H1 (cell line): ENCODE measurements at regions not wholly inside any gene's neighbourhood (a gene's known extent, or its start where the extent isn't known, plus 50 kb on each side); places are given as distances from the start of the nearest gene placed in this dataset.

Experiments
- CTCF ChIA-PET: fragments of 300-600 bp; sonication (Branson Sonifier 250); formaldehyde crosslinking; loops from one replicate; lab custom pipeline; 2021; ENCODE audit not compliant: partially characterized antibody; lab: Charles Lee
- POLR2A ChIA-PET: fragments of 300-600 bp; sonication (Branson Sonifier 250); formaldehyde crosslinking; loops from one replicate; lab custom pipeline; 2021; ENCODE audit warnings: inconsistent platforms; ENCODE audit not compliant: partially characterized antibody; lab: Charles Lee
- DNase-seq, 2 experiments: peaks; one replicate each; pipeline versions ENCODE4 v3.0.0 to v3.0.0-alpha.2; 2010 to 2022; ENCODE audit warnings: low spot score in 2 of 2, low read depth in 1 of 2, mixed read lengths in 1 of 2
- FAIRE-seq: peaks from 2 replicates; lab custom pipeline; 2011; peaks lifted over from hg19 to GRCh38; lab: Jason Lieb, UNC
- H2AFZ ChIP-seq: 2 replicates; pipeline ENCODE4 v1.8.1; 2012; ENCODE audit warnings: low read length, inconsistent platforms
- H2AK5ac ChIP-seq: 2 replicates; pipeline ENCODE4 v1.6.1; 2013; ENCODE audit warnings: low read depth, low read length
- H2BK120ac ChIP-seq: replicated peaks from 2 replicates; pipeline ENCODE3; 2013; ENCODE audit warnings: low read depth, low read length, inconsistent platforms
- H2BK12ac ChIP-seq: 2 replicates; pipeline ENCODE4 v1.6.1; 2013; ENCODE audit warnings: low read depth, low read length
- H2BK15ac ChIP-seq: 2 replicates; pipeline ENCODE4 v1.6.1; 2013; ENCODE audit warnings: low read length
- H2BK20ac ChIP-seq: 2 replicates; pipeline ENCODE4 v1.6.1; 2013; ENCODE audit warnings: low read length
- H2BK5ac ChIP-seq: 2 replicates; pipeline ENCODE4 v1.6.1; 2013; ENCODE audit warnings: low read depth, low read length
- H3K14ac ChIP-seq: 2 replicates; pipeline ENCODE4 v1.6.1; 2013; ENCODE audit warnings: inconsistent platforms; ENCODE audit not compliant: insufficient read length
- H3K18ac ChIP-seq: 2 replicates; pipeline ENCODE4 v1.6.1; 2013; ENCODE audit warnings: low read length; ENCODE audit errors: extremely low read depth
- H3K23ac ChIP-seq: 2 replicates; pipeline ENCODE4 v1.6.1; 2013; ENCODE audit warnings: inconsistent platforms; ENCODE audit not compliant: insufficient read length
- H3K23me2 ChIP-seq: 2 replicates; pipeline ENCODE4 v1.6.1; 2013; ENCODE audit warnings: low read depth, low read length
- H3K27ac ChIP-seq: 2 replicates; pipeline ENCODE4 v1.6.1; 2011; ENCODE audit warnings: low read depth, low read length, inconsistent platforms
- H3K27me3 ChIP-seq, 4 experiments: replicated peaks in 1 of 4; 1 replicate in 1 of 4; 2 replicates in 3 of 4; pipeline versions ENCODE4 v1.6.1 to v1.8.1; 2011 to 2013; ENCODE audit warnings: low read length in 3 of 4, mild to moderate bottlenecking in 3 of 4, inconsistent platforms in 2 of 4, mixed read lengths in 2 of 4, moderate library complexity in 1 of 4; ENCODE audit not compliant: control insufficient read depth in 3 of 4, insufficient read depth in 3 of 4; ENCODE audit errors: extremely low read depth in 1 of 4
- H3K36me3 ChIP-seq, 4 experiments: 2 replicates each; pipeline versions ENCODE4 v1.6.1 to v1.8.1; 2011 to 2013; ENCODE audit warnings: mild to moderate bottlenecking in 4 of 4, low read length in 3 of 4, moderate library complexity in 2 of 4, control low read depth in 1 of 4, inconsistent platforms in 1 of 4; ENCODE audit not compliant: insufficient read depth in 4 of 4, control insufficient read depth in 2 of 4
- H3K4ac ChIP-seq: replicated peaks from 2 replicates; pipeline ENCODE3; 2013; ENCODE audit warnings: low read length, low read depth, mixed read lengths, inconsistent platforms; ENCODE audit not compliant: insufficient read length
- H3K4me1 ChIP-seq, 4 experiments: replicated peaks in 1 of 4; 1 replicate in 1 of 4; 2 replicates in 3 of 4; pipeline versions ENCODE4 v1.6.1 to v1.8.1; 2011 to 2013; ENCODE audit warnings: low read length in 3 of 4, inconsistent platforms in 2 of 4, mixed read lengths in 1 of 4; ENCODE audit not compliant: insufficient read depth in 4 of 4, control insufficient read depth in 3 of 4
- H3K4me2 ChIP-seq, 2 experiments: 2 replicates each; pipeline versions ENCODE4 v1.6.1 to v1.8.1; 2011 to 2013; ENCODE audit warnings: low read depth in 2 of 2, low read length in 2 of 2, control low read depth in 1 of 2, inconsistent platforms in 1 of 2, mild to moderate bottlenecking in 1 of 2; ENCODE audit not compliant: insufficient read depth in 1 of 2
- H3K4me3 ChIP-seq, 4 experiments: fragments of 200-600, 300-600 bp in 1 of 4; sonication (generic), shearing (Covaris generic), sonication (Bioruptor Twin) in 1 of 4; 2 replicates each; pipeline versions ENCODE4 v1.5.1 to v1.8.1; 2011 to 2016; ENCODE audit warnings: low read length in 4 of 4, low read depth in 3 of 4, control low read depth in 2 of 4, inconsistent platforms in 2 of 4, mild to moderate bottlenecking in 2 of 4, mixed read lengths in 1 of 4, moderate library complexity in 1 of 4; ENCODE audit not compliant: insufficient read depth in 2 of 4; ENCODE audit errors: extremely low read depth in 1 of 4
- H3K56ac ChIP-seq: replicated peaks from 2 replicates; pipeline ENCODE3; 2013; ENCODE audit warnings: low read depth, mild to moderate bottlenecking, mixed read lengths, low read length, inconsistent platforms; ENCODE audit not compliant: insufficient read length
- H3K79me1 ChIP-seq: 2 replicates; pipeline ENCODE4 v1.6.1; 2013; ENCODE audit warnings: low read depth, low read length, control low read depth
- H3K79me2 ChIP-seq, 2 experiments: 2 replicates each; pipeline versions ENCODE4 v1.6.1 to v1.8.1; 2012 to 2013; ENCODE audit warnings: low read length in 2 of 2, mild to moderate bottlenecking in 2 of 2, inconsistent platforms in 1 of 2; ENCODE audit not compliant: insufficient read depth in 2 of 2, control insufficient read depth in 1 of 2
- H3K9ac ChIP-seq, 4 experiments: replicated peaks in 1 of 4; 1 replicate in 1 of 4; 2 replicates in 3 of 4; pipeline versions ENCODE4 v1.6.1 to v1.8.1; 2011 to 2013; ENCODE audit warnings: low read depth in 3 of 4, low read length in 3 of 4, control low read depth in 2 of 4, mild to moderate bottlenecking in 2 of 4, moderate library complexity in 2 of 4, inconsistent platforms in 1 of 4; ENCODE audit errors: extremely low read depth in 1 of 4
- H3K9me3 ChIP-seq, 2 experiments: 2 replicates each; pipeline versions ENCODE4 v1.6.1 to v1.8.1; 2012 to 2013; ENCODE audit warnings: mild to moderate bottlenecking in 2 of 2, moderate library complexity in 2 of 2, control low read depth in 1 of 2, inconsistent platforms in 1 of 2, low read depth in 1 of 2, low read length in 1 of 2, mixed read lengths in 1 of 2; ENCODE audit not compliant: insufficient read depth in 2 of 2
- H4K20me1 ChIP-seq, 2 experiments: replicated peaks in 1 of 2; 2 replicates each; pipeline versions ENCODE3 to v1.8.1; 2011 to 2013; ENCODE audit warnings: inconsistent platforms in 2 of 2, low read length in 2 of 2, mild to moderate bottlenecking in 1 of 2; ENCODE audit not compliant: insufficient read depth in 2 of 2, control insufficient read depth in 1 of 2
- H4K5ac ChIP-seq: 2 replicates; pipeline ENCODE4 v1.6.1; 2013; ENCODE audit warnings: low read length, low read depth, mixed read lengths, inconsistent platforms; ENCODE audit not compliant: insufficient read length
- H4K8ac ChIP-seq: 2 replicates; pipeline ENCODE4 v1.8.0; 2013; ENCODE audit warnings: mild to moderate bottlenecking, moderate library complexity, low read length, inconsistent platforms; ENCODE audit not compliant: insufficient read depth; ENCODE audit errors: extremely low read depth
- H4K91ac ChIP-seq: replicated peaks from 2 replicates; pipeline ENCODE3; 2013; ENCODE audit warnings: low read length, mixed read lengths, inconsistent platforms; ENCODE audit not compliant: insufficient read length
- CHD2 ChIP-seq: IDR thresholded peaks from 2 replicates; pipeline ENCODE4 v1.6.1; 2012; ENCODE audit warnings: low read length, improper control_type of control experiment
- KDM1A ChIP-seq: fragments of 200-600, 300-600 bp; sonication (generic); IDR thresholded peaks from 2 replicates; pipeline ENCODE4 v1.7.1; 2016; ENCODE audit warnings: mild to moderate bottlenecking, low read length, borderline replicate concordance
- RBBP5 ChIP-seq: IDR thresholded peaks from 2 replicates; pipeline ENCODE4 v1.7.1; 2012; ENCODE audit warnings: low read depth, mild to moderate bottlenecking, inconsistent platforms, low read length, moderate library complexity, borderline replicate concordance
- RFX5 ChIP-seq: IDR thresholded peaks from 2 replicates; pipeline ENCODE4 v1.6.1; 2011; ENCODE audit warnings: low read depth, low read length, improper control_type of control experiment, borderline replicate concordance
- SP1 ChIP-seq: IDR thresholded peaks from 2 replicates; pipeline ENCODE4 v1.6.1; 2011; ENCODE audit warnings: low read depth, low read length

- Histone ChIP-seq H3K36me3 (no peaks in the 10 kb centered on the region), H2BK120ac (no peak overlapping the region), H2AFZ (no peak overlapping the region), H4K5ac (no peak overlapping the region), H2BK20ac (no peak overlapping the region), H3K79me1 (no peaks in the 10 kb centered on the region), H4K91ac (no peak overlapping the region), H3K23ac (no peak overlapping the region), H2AK5ac (no peak overlapping the region), H4K8ac (no peak overlapping the region), H3K23me2 (no peaks in the 10 kb centered on the region), H2BK15ac (no peak overlapping the region), H3K4me2 (no peak overlapping the region), H3K9ac (no peak overlapping the region), H2BK12ac (no peak overlapping the region), H3K27ac (no peak overlapping the region), H3K18ac (no peak overlapping the region), H3K56ac (no peak overlapping the region), H3K4ac (no peak overlapping the region), H3K79me2 (no peaks in the 10 kb centered on the region), H3K9me3 (no peaks in the 10 kb centered on the region), H2BK5ac (no peak overlapping the region), H3K27me3 (no peaks in the 10 kb centered on the region), H3K14ac (no peak overlapping the region), H4K20me1 (no peaks in the 10 kb centered on the region), H3K4me3 (no peak overlapping the region), H3K4me1 (no peaks in the 10 kb centered on the region)
- TF ChIP-seq RBBP5, result no peak
- no peak for TF ChIP-seq RFX5
- no peak for TF ChIP-seq CHD2
- no peak for TF ChIP-seq SP1
- no peak for TF ChIP-seq KDM1A
- ChIA-PET CTCF (no interaction called here), POLR2A (no interaction called here)
- FAIRE-seq (no peak), DNase-seq (no peak)
Observed at GRCh38 chr9:119861842-119862241, 492.6 kb upstream of the BRINP1 start.
